ENCODE measurements at regions not wholly inside any gene's neighbourhood (a gene's known extent, or its start where the extent isn't known, plus 50 kb on each side); places are given as distances from the start of the nearest gene placed in this dataset.

- in situ Hi-C loops (cut with MboI), result no loop called here
- POLR2A ChIA-PET, result interaction anchor here (0.7 kb wide), 1 partner anchor 117 kb away, joined by 3 read pairs; no protein-coding TSS in a partner anchor
- H3K4me2 ChIP-seq (ENCODE audit: insufficient read depth, low read length), result no peak overlapping the region
- H3K9me3 ChIP-seq (replicated peaks; ENCODE audit: control insufficient read depth, insufficient read depth, low read depth, low read length), result no peaks in the 10 kb centered on the region
- H4K20me1 ChIP-seq (replicated peaks; ENCODE audit: control insufficient read depth, insufficient read depth, low read length), result no peaks in the 10 kb centered on the region
- TF ChIP-seq RAD21 (CRISPR knock-in tag; conservative IDR thresholded peaks at IDR 0.05 in 1 of 2, IDR thresholded peaks at IDR 0.05 in 1 of 2), result peak; percentile 20 to 69; a peak in 2 of 4 replicates
- TF ChIP-seq ZNF282 (CRISPR knock-in tag; IDR thresholded peaks at IDR 0.05), result no peak
- TF ChIP-seq SMC3 (conservative IDR thresholded peaks at IDR 0.05; ENCODE audit: insufficient read depth, low read depth, low read length), result 0 out of 2 replicates have a peak, but pooled peaks have one; percentile 8
- peak in 2 of 3 experiments; percentile 29 to 60; a peak in 2 of 6 replicates for TF ChIP-seq CTCF (IDR thresholded peaks at IDR 0.05 in 2 of 3, conservative IDR thresholded peaks at IDR 0.05 in 1 of 3; ENCODE audit: insufficient read depth in 2 of 3, low read depth in 1 of 3, low read length in 3 of 3)
- TF ChIP-seq NONO (IDR thresholded peaks at IDR 0.05; ENCODE audit: low read depth in 2 of 2, low read length in 1 of 2), result no peak
- TF ChIP-seq REST (IDR thresholded peaks at IDR 0.05; ENCODE audit: borderline replicate concordance), result peak; percentile 39; the same call in 1 of the 2 replicates
- TF ChIP-seq REST (CRISPR knock-in tag; IDR thresholded peaks at IDR 0.05; ENCODE audit: low read depth), result no peak
- TF ChIP-seq SNAPC5 (CRISPR knock-in tag; IDR thresholded peaks at IDR 0.05), result no peak
- H3K9ac ChIP-seq (ENCODE audit: insufficient read depth in 1 of 2, low read depth in 2 of 2, low read length in 2 of 2), result no peak overlapping the region
- CTCF ChIA-PET (ENCODE audit: low intra/inter-chr PET ratio), result interaction anchor here (0.6 to 1.1 kb wide), 2 partner anchors 546 to 1569 kb away, joined by 3 read pairs; no protein-coding TSS in a partner anchor
- peak in 3 of 4 experiments; percentile 8 to 34 (median 8) for DNase-seq (ENCODE audit: extremely low read depth in 1 of 4, low spot score in 3 of 4)
- no peaks in the 10 kb centered on the region for H3K36me3 ChIP-seq (ENCODE audit: control insufficient read depth, insufficient read depth, low read length)
- H3K27me3 ChIP-seq (ENCODE audit: control insufficient read depth in 2 of 2, insufficient read depth in 2 of 2, low read length in 2 of 2), result no peaks in the 10 kb centered on the region
- WGBS (ENCODE audit: insufficient coverage, low coverage, missing lambda C conversion rate), result 0% methylated on average over 3 of the region's 3 CpGs
- no peak overlapping the region for H3K27ac ChIP-seq (ENCODE audit: extremely low read depth, low read depth, low read length)
- no peak overlapping the region for H2AFZ ChIP-seq (ENCODE audit: low read depth, low read length)
- H3K4me3 ChIP-seq, result no peak overlapping the region
- no peaks in the 10 kb centered on the region for H3K79me2 ChIP-seq (ENCODE audit: control insufficient read depth, insufficient read depth, low read length)
- peak; percentile 44 for FAIRE-seq
- no peaks in the 10 kb centered on the region for H3K4me1 ChIP-seq (replicated peaks in 1 of 2; ENCODE audit: control insufficient read depth in 2 of 2, insufficient read depth in 2 of 2, low read length in 2 of 2)
- peak; percentile 75; the same call in 2 of the 3 replicates for ATAC-seq
- no TSS peak for BruUV-seq (replicated peaks)
- H3K9me1 ChIP-seq (ENCODE audit: control insufficient read depth, insufficient read depth, low read length), result no peaks in the 10 kb centered on the region
- intact Hi-C loops (cut with micrococcal nuclease), result no loop called here
Measured at GRCh38 chrX:23554304-23554703, 113.0 kb upstream of the PRDX4 start.

Data from K562 (cell line).